ENCODE measurements at regions not wholly inside any gene's neighbourhood (a gene's known extent, or its start where the extent isn't known, plus 50 kb on each side); places are given as distances from the start of the nearest gene placed in this dataset.

DNA sequence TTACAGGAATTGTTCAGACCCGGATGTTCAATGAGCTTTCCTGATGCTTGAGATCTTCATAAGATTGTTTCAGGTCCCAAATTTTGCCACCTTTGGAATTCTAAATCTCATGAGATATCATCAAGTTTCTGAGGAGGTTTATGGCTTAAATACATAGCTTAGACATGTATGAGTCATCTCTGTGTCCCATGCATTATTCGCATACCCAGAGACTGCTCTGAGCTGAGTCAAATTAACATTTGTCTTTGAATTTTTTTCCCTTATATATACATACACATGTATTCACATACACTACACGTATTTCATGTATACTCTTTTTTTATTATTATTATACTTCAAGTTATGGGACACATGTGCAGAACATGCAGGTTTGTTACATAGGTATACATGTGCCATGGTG lies 744.6 kb downstream of the BRINP1 start:
- ATAC-seq: no peak

DNA sequence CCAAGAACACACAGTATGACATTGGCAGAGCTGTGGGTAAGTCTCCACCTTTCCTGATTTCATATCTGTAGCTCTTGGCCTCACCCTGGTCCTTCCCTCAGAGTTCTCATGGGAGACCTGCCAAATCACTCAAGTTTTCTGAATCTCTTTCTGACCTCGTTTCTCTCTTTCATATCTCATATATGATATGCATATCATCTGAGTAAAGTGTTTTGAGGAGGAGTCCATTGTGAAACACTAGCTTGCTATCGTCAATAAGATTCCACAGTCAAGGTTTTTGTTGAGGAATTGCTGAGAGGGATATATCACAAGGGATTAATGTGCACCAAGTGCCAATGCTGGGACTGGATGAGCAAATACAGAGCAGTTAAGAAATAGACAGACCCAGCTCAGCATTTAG lies 739.2 kb downstream of the BRINP1 start:
- in situ Hi-C loops (cut with HindIII; ENCODE audit: low pct_unique_long_range_greater_than_20kb, low sequenced_read_pairs): no loop called here
- ATAC-seq: no peak
- Histone ChIP-seq H3K27ac (ENCODE audit: low read length) (no peak overlapping the region), H3K4me3 (ENCODE audit: low read depth in 2 of 2, low read length in 2 of 2) (no peak overlapping the region), H3K4me1 (ENCODE audit: control insufficient read depth, insufficient read depth, low read length) (no peaks in the 10 kb centered on the region), H3K36me3 (ENCODE audit: control insufficient read depth, insufficient read depth, low read length) (no peaks in the 10 kb centered on the region), H3K27me3 (ENCODE audit: control insufficient read depth, insufficient read depth, low read length) (no peaks in the 10 kb centered on the region), H3K9me3 (ENCODE audit: control insufficient read depth, insufficient read depth, low read depth, low read length) (no peaks in the 10 kb centered on the region)
- intact Hi-C loops (cut with micrococcal nuclease; ENCODE audit: unreplicated experiment): no loop called here
- POLR2A ChIA-PET: no interaction called here
- TF ChIP-seq TCF7L2 (IDR thresholded peaks at IDR 0.05; ENCODE audit: low read depth, low read length): no peak
- TF ChIP-seq, protein P1, sequence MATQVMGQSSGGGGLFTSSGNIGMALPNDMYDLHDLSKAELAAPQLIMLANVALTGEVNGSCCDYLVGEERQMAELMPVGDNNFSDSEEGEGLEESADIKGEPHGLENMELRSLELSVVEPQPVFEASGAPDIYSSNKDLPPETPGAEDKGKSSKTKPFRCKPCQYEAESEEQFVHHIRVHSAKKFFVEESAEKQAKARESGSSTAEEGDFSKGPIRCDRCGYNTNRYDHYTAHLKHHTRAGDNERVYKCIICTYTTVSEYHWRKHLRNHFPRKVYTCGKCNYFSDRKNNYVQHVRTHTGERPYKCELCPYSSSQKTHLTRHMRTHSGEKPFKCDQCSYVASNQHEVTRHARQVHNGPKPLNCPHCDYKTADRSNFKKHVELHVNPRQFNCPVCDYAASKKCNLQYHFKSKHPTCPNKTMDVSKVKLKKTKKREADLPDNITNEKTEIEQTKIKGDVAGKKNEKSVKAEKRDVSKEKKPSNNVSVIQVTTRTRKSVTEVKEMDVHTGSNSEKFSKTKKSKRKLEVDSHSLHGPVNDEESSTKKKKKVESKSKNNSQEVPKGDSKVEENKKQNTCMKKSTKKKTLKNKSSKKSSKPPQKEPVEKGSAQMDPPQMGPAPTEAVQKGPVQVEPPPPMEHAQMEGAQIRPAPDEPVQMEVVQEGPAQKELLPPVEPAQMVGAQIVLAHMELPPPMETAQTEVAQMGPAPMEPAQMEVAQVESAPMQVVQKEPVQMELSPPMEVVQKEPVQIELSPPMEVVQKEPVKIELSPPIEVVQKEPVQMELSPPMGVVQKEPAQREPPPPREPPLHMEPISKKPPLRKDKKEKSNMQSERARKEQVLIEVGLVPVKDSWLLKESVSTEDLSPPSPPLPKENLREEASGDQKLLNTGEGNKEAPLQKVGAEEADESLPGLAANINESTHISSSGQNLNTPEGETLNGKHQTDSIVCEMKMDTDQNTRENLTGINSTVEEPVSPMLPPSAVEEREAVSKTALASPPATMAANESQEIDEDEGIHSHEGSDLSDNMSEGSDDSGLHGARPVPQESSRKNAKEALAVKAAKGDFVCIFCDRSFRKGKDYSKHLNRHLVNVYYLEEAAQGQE (IDR thresholded peaks at IDR 0.05; ENCODE audit: insufficient read depth in 1 of 2, low read depth in 2 of 2, low read length in 1 of 2): no peak
- BruUV-seq (replicated peaks): no TSS peak
- DNase-seq (ENCODE audit: low read depth, low spot score): no peak
- CTCF ChIA-PET: no interaction called here

More for the DNA sequence above, 744.6 kb downstream of the BRINP1 start:
- intact Hi-C loops (cut with micrococcal nuclease; ENCODE audit: unreplicated experiment) (no loop called here), in situ Hi-C loops (cut with HindIII; ENCODE audit: low pct_unique_long_range_greater_than_20kb, low sequenced_read_pairs) (no loop called here)
- Histone ChIP-seq H3K27ac (ENCODE audit: low read length) (no peak overlapping the region), H3K27me3 (ENCODE audit: control insufficient read depth, insufficient read depth, low read length) (no peaks in the 10 kb centered on the region), H3K4me3 (ENCODE audit: low read depth in 2 of 2, low read length in 2 of 2) (no peak overlapping the region), H3K36me3 (ENCODE audit: control insufficient read depth, insufficient read depth, low read length) (no peaks in the 10 kb centered on the region), H3K9me3 (ENCODE audit: control insufficient read depth, insufficient read depth, low read depth, low read length) (no peaks in the 10 kb centered on the region), H3K4me1 (ENCODE audit: control insufficient read depth, insufficient read depth, low read length) (no peaks in the 10 kb centered on the region)
- no peak for DNase-seq (ENCODE audit: low read depth, low spot score)
- BruUV-seq (replicated peaks): no TSS peak
- CTCF ChIA-PET: no interaction called here
- no peak for TF ChIP-seq SIN3A (IDR thresholded peaks at IDR 0.05; ENCODE audit: borderline replicate concordance, insufficient read depth, low read depth, low read length)
- no peak for TF ChIP-seq POLR2AphosphoS5 (IDR thresholded peaks at IDR 0.05; ENCODE audit: low read depth, low read length)
- TF ChIP-seq, protein P1 (IDR thresholded peaks at IDR 0.05; ENCODE audit: insufficient read depth in 1 of 2, low read depth in 2 of 2, low read length in 1 of 2): no peak
- TF ChIP-seq, protein P2, sequence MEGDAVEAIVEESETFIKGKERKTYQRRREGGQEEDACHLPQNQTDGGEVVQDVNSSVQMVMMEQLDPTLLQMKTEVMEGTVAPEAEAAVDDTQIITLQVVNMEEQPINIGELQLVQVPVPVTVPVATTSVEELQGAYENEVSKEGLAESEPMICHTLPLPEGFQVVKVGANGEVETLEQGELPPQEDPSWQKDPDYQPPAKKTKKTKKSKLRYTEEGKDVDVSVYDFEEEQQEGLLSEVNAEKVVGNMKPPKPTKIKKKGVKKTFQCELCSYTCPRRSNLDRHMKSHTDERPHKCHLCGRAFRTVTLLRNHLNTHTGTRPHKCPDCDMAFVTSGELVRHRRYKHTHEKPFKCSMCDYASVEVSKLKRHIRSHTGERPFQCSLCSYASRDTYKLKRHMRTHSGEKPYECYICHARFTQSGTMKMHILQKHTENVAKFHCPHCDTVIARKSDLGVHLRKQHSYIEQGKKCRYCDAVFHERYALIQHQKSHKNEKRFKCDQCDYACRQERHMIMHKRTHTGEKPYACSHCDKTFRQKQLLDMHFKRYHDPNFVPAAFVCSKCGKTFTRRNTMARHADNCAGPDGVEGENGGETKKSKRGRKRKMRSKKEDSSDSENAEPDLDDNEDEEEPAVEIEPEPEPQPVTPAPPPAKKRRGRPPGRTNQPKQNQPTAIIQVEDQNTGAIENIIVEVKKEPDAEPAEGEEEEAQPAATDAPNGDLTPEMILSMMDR (IDR thresholded peaks at IDR 0.05): no peak
- TF ChIP-seq TCF7L2 (IDR thresholded peaks at IDR 0.05; ENCODE audit: low read depth, low read length): no peak
- POLR2A ChIA-PET: no interaction called here

Measured in Panc1 (cell line).